Caco-2 (cell line): ENCODE measurements at regions not wholly inside any gene's neighbourhood (a gene's known extent, or its start where the extent isn't known, plus 50 kb on each side); places are given as distances from the start of the nearest gene placed in this dataset.
"Not testable (repeated sequence)": the region's sequence is repeated elsewhere in the genome, so short reads cannot be mapped to it uniquely, and the experiment has no call there.

ENCODE experiments used
- BruUV-seq: library from RNA; stranded (reverse); fragments of 400-500 nt; replicated peaks from 2 replicates; lab custom pipeline; 2021; lab: Mats Ljungman, UMichigan
- CTCF ChIA-PET: fragments of 300-600 bp; sonication (Branson Sonifier 250); formaldehyde crosslinking; loops from one replicate; lab custom pipeline; 2022; ENCODE audit warnings: antibody characterized with exemption; lab: Charles Lee
- POLR2A ChIA-PET: fragments of 300-600 bp; sonication (Branson Sonifier 250); formaldehyde crosslinking; loops from one replicate; lab custom pipeline; 2022; ENCODE audit warnings: antibody characterized with exemption; lab: Charles Lee
- DNase-seq, 2 experiments: peaks; one replicate each; pipeline versions ENCODE4 v3.0.0 to v3.0.0-alpha.2; 2020 to 2022
- H3K27me3 ChIP-seq: replicated peaks from 2 replicates; pipeline ENCODE4 v1.6.0; 2011; ENCODE audit warnings: low read length; ENCODE audit not compliant: control insufficient read depth, insufficient read depth
- H3K36me3 ChIP-seq: 2 replicates; pipeline ENCODE4 v1.5.1; 2011; ENCODE audit warnings: low read length; ENCODE audit not compliant: control insufficient read depth, insufficient read depth
- H3K4me1 ChIP-seq: fragments of 250-450 bp; sonication (Bioruptor Pico); 2 replicates; pipeline ENCODE4 v1.5.1; 2020; ENCODE audit warnings: mild to moderate bottlenecking
- H3K4me3 ChIP-seq: 2 replicates; pipeline ENCODE4 v1.5.1; 2011; ENCODE audit warnings: low read depth, mild to moderate bottlenecking, control low read depth, low read length
- H3K9me3 ChIP-seq: fragments of 250-450 bp; sonication (Bioruptor Pico); 2 replicates; pipeline ENCODE4 v1.5.1; 2020; ENCODE audit warnings: mild to moderate bottlenecking, moderate library complexity
- H3K27ac Mint-ChIP-seq: one replicate; pipeline ENCODE4 v1.8.0; 2022; ENCODE audit warnings: mixed read lengths; ENCODE audit not compliant: unreplicated experiment
- H3K27me3 Mint-ChIP-seq: one replicate; pipeline ENCODE4 v1.8.0; 2022; ENCODE audit warnings: mixed read lengths; ENCODE audit not compliant: insufficient read depth, unreplicated experiment
- H3K36me3 Mint-ChIP-seq: one replicate; pipeline ENCODE4 v1.8.0; 2022; ENCODE audit warnings: mild to moderate bottlenecking, mixed read lengths; ENCODE audit not compliant: insufficient read depth, unreplicated experiment
- H3K4me1 Mint-ChIP-seq: one replicate; pipeline ENCODE4 v1.8.0; 2022; ENCODE audit warnings: low read depth, mixed read lengths; ENCODE audit not compliant: unreplicated experiment
- H3K4me3 Mint-ChIP-seq: one replicate; pipeline ENCODE4 v1.8.0; 2022; ENCODE audit warnings: mild to moderate bottlenecking, moderate library complexity, mixed read lengths; ENCODE audit not compliant: unreplicated experiment
- H3K9me3 Mint-ChIP-seq: one replicate; pipeline ENCODE4 v1.8.0; 2022; ENCODE audit warnings: mixed read lengths; ENCODE audit not compliant: unreplicated experiment
- intact Hi-C: fragments of 100-400 bp; cut with micrococcal nuclease; formaldehyde crosslinking; loops from one replicate; pipeline ENCODE4 v1.10.0; 2022; ENCODE audit not compliant: unreplicated experiment
- TF ChIP-seq, protein P1 (sequence below), 2 experiments: fragments of 200-600 bp in 1 of 2; IDR thresholded peaks; 1 replicate in 1 of 2; 2 replicates in 1 of 2; pipeline versions ENCODE4 v1.5.1 to v1.8.0; 2011 to 2022; ENCODE audit warnings: antibody characterized with exemption in 1 of 2, control low read depth in 1 of 2, inconsistent platforms in 1 of 2, low read depth in 1 of 2, low read length in 1 of 2, mild to moderate bottlenecking in 1 of 2, moderate library complexity in 1 of 2; ENCODE audit not compliant: insufficient read depth in 1 of 2, severe bottlenecking in 1 of 2, unreplicated experiment in 1 of 2

DNA sequence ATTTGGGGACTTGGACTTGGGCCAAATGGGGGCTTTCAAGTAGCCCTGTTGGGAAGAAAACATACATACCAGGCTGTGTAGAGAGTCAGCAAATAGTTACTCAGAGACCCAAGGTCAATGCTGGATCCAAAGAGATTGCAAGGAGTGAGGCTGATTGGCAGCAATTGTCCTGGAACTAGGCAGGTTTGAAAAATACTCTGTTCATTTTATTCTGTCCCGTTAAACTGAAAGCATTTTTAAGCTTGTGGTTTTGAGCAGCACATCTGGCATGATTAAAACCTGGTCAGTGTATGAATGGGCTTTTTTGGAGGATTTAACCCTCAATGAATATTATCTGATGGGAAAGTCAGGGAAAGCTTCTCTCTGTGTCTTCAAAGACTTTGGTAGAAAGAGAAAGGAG is 294.3 kb upstream of the BOD1L1 start:
- Histone ChIP-seq H3K4me3 (no peak overlapping the region), H3K9me3 (no peaks in the 10 kb centered on the region), H3K4me1 (peaks cover 9% of the 10 kb centered on the region; the same call in 1 of the 2 replicates), H3K27me3 (no peaks in the 10 kb centered on the region), H3K36me3 (no peaks in the 10 kb centered on the region)
- no TSS peak for BruUV-seq
- H3K27ac Mint-ChIP-seq = peak overlapping the region; percentile 83
- peaks cover 11% of the 10 kb centered on the region for H3K4me1 Mint-ChIP-seq
- peaks cover 28% of the 10 kb centered on the region for H3K9me3 Mint-ChIP-seq
- intact Hi-C loops = no loop called here
- CTCF ChIA-PET = no interaction called here
- POLR2A ChIA-PET = no interaction called here
- TF ChIP-seq, protein P1, sequence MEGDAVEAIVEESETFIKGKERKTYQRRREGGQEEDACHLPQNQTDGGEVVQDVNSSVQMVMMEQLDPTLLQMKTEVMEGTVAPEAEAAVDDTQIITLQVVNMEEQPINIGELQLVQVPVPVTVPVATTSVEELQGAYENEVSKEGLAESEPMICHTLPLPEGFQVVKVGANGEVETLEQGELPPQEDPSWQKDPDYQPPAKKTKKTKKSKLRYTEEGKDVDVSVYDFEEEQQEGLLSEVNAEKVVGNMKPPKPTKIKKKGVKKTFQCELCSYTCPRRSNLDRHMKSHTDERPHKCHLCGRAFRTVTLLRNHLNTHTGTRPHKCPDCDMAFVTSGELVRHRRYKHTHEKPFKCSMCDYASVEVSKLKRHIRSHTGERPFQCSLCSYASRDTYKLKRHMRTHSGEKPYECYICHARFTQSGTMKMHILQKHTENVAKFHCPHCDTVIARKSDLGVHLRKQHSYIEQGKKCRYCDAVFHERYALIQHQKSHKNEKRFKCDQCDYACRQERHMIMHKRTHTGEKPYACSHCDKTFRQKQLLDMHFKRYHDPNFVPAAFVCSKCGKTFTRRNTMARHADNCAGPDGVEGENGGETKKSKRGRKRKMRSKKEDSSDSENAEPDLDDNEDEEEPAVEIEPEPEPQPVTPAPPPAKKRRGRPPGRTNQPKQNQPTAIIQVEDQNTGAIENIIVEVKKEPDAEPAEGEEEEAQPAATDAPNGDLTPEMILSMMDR (IDR thresholded peaks at IDR 0.05; ENCODE audit: insufficient read depth in 1 of 2, low read depth in 1 of 2, low read length in 1 of 2, severe bottlenecking in 1 of 2, unreplicated experiment in 1 of 2) = no peak
- no peak overlapping the region for H3K4me3 Mint-ChIP-seq
- peaks cover 6% of the 10 kb centered on the region for H3K36me3 Mint-ChIP-seq
- H3K27me3 Mint-ChIP-seq = no peaks in the 10 kb centered on the region
- DNase-seq = no peak

DNA sequence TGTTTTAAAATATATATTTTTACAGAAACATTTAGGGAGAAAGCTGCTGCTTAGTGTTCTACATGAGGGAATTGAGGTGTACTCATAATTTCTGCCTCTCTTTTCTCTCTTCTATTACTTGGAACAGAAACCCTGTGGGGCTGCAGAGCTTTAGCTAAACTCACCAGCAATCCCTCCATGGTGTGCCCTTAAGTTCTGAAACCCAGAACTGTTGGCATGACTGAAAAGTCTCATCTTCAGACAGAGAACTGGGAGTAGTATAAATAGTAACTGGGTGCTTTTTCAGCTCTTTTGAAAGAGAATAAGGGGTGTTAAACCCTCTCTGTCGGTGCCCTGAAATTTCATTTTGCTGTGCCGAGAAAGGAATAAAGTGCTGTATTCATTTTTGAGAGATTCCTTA is 294.9 kb upstream of the BOD1L1 start:
- intact Hi-C loops = no loop called here
- no peaks in the 10 kb centered on the region for H3K27me3 Mint-ChIP-seq
- DNase-seq = no peak

DNA sequence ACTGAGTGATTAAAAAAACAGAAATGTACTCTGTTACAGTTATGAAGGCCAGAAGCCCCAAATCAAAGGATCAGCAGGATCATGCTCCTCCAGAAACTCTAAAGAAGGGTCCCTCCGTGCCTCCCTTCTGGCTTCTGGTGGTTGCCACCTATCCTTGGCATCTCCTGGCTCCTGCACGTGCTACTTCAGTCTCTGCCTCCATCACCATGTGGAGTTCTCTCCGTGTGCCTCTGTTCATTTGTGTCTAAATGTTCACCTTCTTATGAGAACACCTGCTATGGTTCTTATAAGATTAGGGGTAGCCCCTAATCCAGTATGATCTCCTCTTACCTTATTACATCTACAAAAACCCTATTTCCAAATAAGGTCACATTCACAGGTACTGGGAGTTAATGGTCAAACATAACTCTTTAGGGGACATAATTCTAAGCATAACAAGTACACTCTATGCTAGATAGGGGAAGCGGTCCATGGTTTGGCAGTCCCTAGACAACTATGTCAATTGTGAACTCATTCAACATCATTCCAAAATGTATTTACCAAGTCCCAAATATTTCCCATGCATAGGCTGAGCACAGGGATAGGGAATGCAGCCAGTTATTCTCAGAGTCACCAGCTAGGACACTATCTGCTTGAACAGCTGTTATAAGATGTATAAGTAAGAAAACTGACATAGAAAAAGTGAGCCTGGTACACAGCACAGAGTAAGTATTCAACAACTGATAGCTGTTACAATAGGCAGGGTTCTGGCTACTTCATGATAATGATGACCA is 295.5 kb upstream of the BOD1L1 start:
- no peaks in the 10 kb centered on the region for H3K27me3 ChIP-seq
- Mint-ChIP-seq H3K27ac (no peak overlapping the region), H3K9me3 (peaks cover 28% of the 10 kb centered on the region), H3K4me1 (peaks cover 11% of the 10 kb centered on the region), H3K4me3 (no peak overlapping the region), H3K27me3 (no peaks in the 10 kb centered on the region), H3K36me3 (peaks cover 6% of the 10 kb centered on the region)
- no peak overlapping the region for H3K4me3 ChIP-seq
- TF ChIP-seq, protein P1 (IDR thresholded peaks at IDR 0.05; ENCODE audit: insufficient read depth in 1 of 2, low read depth in 1 of 2, low read length in 1 of 2, severe bottlenecking in 1 of 2, unreplicated experiment in 1 of 2) = no peak
- no peak for DNase-seq
- intact Hi-C loops = no loop called here
- POLR2A ChIA-PET = no interaction called here
- peaks cover 9% of the 10 kb centered on the region; the same call in 1 of the 2 replicates for H3K4me1 ChIP-seq
- BruUV-seq = no TSS peak
- CTCF ChIA-PET = no interaction called here
- no peaks in the 10 kb centered on the region for H3K36me3 ChIP-seq
- H3K9me3 ChIP-seq = no peaks in the 10 kb centered on the region

More for the DNA sequence above, 294.9 kb upstream of the BOD1L1 start:
- TF ChIP-seq, protein P1 (IDR thresholded peaks at IDR 0.05; ENCODE audit: insufficient read depth in 1 of 2, low read depth in 1 of 2, low read length in 1 of 2, severe bottlenecking in 1 of 2, unreplicated experiment in 1 of 2) = no peak
- CTCF ChIA-PET = no interaction called here
- Mint-ChIP-seq H3K36me3 (peaks cover 6% of the 10 kb centered on the region), H3K4me3 (no peak overlapping the region), H3K27ac (no peak overlapping the region), H3K9me3 (peaks cover 28% of the 10 kb centered on the region), H3K4me1 (peaks cover 11% of the 10 kb centered on the region)
- POLR2A ChIA-PET = no interaction called here
- no TSS peak for BruUV-seq
- no peaks in the 10 kb centered on the region for H3K9me3 ChIP-seq
- no peaks in the 10 kb centered on the region for H3K27me3 ChIP-seq
- no peaks in the 10 kb centered on the region for H3K36me3 ChIP-seq
- no peak overlapping the region for H3K4me3 ChIP-seq
- H3K4me1 ChIP-seq = peaks cover 9% of the 10 kb centered on the region; the same call in 1 of the 2 replicates

DNA sequence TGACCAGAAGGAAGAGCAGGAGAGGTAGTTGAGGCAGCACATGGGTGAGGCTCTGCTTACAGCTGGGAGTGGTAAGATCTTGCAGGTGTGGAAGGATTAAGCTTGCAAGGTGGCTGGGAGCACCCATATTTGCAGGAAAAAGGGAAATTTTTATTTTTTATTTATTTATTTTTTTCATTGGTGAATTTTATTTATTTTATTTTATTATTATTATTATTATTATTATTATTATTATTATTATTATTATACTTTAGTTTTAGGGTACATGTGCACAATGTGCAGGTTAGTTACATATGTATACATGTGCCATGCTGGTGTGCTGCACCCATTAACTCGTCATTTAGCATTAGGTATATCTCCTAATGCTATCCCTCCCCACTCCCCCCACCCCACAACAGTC is 297.4 kb upstream of the BOD1L1 start:
- H3K27ac Mint-ChIP-seq, H3K27me3 Mint-ChIP-seq, H3K4me1 ChIP-seq, H3K9me3 ChIP-seq, H3K4me3 Mint-ChIP-seq, POLR2A ChIA-PET, H3K36me3 Mint-ChIP-seq, H3K4me3 ChIP-seq, intact Hi-C loops, BruUV-seq, H3K36me3 ChIP-seq, CTCF ChIA-PET, DNase-seq, H3K27me3 ChIP-seq: not testable (repeated sequence)
- H3K4me1 Mint-ChIP-seq = peaks cover 11% of the 10 kb centered on the region
- peaks cover 27% of the 10 kb centered on the region for H3K9me3 Mint-ChIP-seq
